Right cardiac atrium (tissue), 5 donors: ENCODE measurements at regions not wholly inside any gene's neighbourhood (a gene's known extent, or its start where the extent isn't known, plus 50 kb on each side); places are given as distances from the start of the nearest gene placed in this dataset.

Experiments
- ATAC-seq, 2 donors: fragments of 200-7000 bp; cut with Tn5 transposase; one replicate each; pipeline versions ENCODE4 v1.8.0 to v1.9.1; 2020; ENCODE audit warnings: moderate library complexity in 2 of 2, mild to moderate bottlenecking in 1 of 2
- DNase-seq, 3 donors: peaks; one replicate each; pipeline ENCODE4 v3.0.0-alpha.2; 2020
- H3K27ac ChIP-seq: one replicate; pipeline ENCODE4 v1.5.1; 2013; ENCODE audit warnings: mild to moderate bottlenecking, low read length, control low read depth, moderate library complexity
- H3K27me3 ChIP-seq: one replicate; pipeline ENCODE4 v1.6.1; 2013; ENCODE audit not compliant: control insufficient read depth, insufficient read depth
- H3K4me1 ChIP-seq: one replicate; pipeline ENCODE4 v1.6.1; 2013; ENCODE audit warnings: low read length; ENCODE audit not compliant: control insufficient read depth, insufficient read depth
- H3K4me3 ChIP-seq: one replicate; pipeline ENCODE4 v1.5.1; 2013; ENCODE audit warnings: low read length, control low read depth
- H3K9me3 ChIP-seq: one replicate; pipeline ENCODE4 v1.6.1; 2013; ENCODE audit warnings: low read length; ENCODE audit not compliant: control insufficient read depth
- WGBS: extraction: QIAGEN DNeasy Blood & Tissue Kit; methylation state at CpG from one replicate; pipeline ENCODE4 v1.1.7; 2013; 5-methylcytosine and 5-hydroxymethylcytosine counted together
- intact Hi-C, 4 donors: fragments of 100-400 bp; cut with DNase I; formaldehyde crosslinking; loops; one replicate each; pipeline versions ENCODE4 v1.11.0 to v1.14.0; 2022 to 2023
- donor health status: healthy with polysubstance abuse.
- donor health status: DM: no; HTN: yes; CAD: no.
- donor health status: DM: no; HTN: no; CAD: no.
- donor health status: DM: no; HTN: yes; CAD: no; lungs with severe emphysema.
- donor health status: DM: yes; HTN: yes; CAD: no.

- DNase-seq (no peak), ATAC-seq (no peak)
- Histone ChIP-seq H3K9me3 (no peaks in the 10 kb centered on the region), H3K4me1 (no peaks in the 10 kb centered on the region), H3K4me3 (no peak overlapping the region), H3K27ac (no peak overlapping the region), H3K27me3 (peaks cover 2% of the 10 kb centered on the region)
- intact Hi-C loops = loop anchor here in 1 of 4 donors (10.0 kb wide), 1 partner anchor 96 kb away; no protein-coding TSS in a partner anchor
- WGBS = 80% methylated on average over 5 of the region's 5 CpGs
Observed at GRCh38 chr22:19590696-19591095, 66.5 kb upstream of the CLDN5 start.

- ATAC-seq (no peak), DNase-seq (no peak)
- no peak overlapping the region for H3K27ac ChIP-seq
- no peak overlapping the region for H3K4me3 ChIP-seq
- 46% methylated on average over 2 of the region's 2 CpGs for WGBS
- intact Hi-C loops = loop anchor here in 1 of 4 donors (10.0 kb wide), 1 partner anchor 97 kb away; no protein-coding TSS in a partner anchor
- no peaks in the 10 kb centered on the region for H3K4me1 ChIP-seq
- H3K9me3 ChIP-seq = no peaks in the 10 kb centered on the region
- H3K27me3 ChIP-seq = peaks cover 2% of the 10 kb centered on the region
Observed at GRCh38 chr22:19591568-19591967, 67.4 kb upstream of the CLDN5 start.

GRCh38 chr22:19592464-19592863, 68.3 kb upstream of the CLDN5 start:
- Histone ChIP-seq H3K9me3 (no peaks in the 10 kb centered on the region), H3K27me3 (peaks cover 2% of the 10 kb centered on the region), H3K4me1 (no peaks in the 10 kb centered on the region), H3K27ac (no peak overlapping the region), H3K4me3 (no peak overlapping the region)
- DNase-seq (no peak), ATAC-seq (no peak)
- intact Hi-C loops = loop anchor here in 1 of 4 donors (10.0 kb wide), 1 partner anchor 98 kb away; no protein-coding TSS in a partner anchor
- 94% methylated on average over 4 of the region's 4 CpGs for WGBS

GRCh38 chr22:19593991-19594569, 69.9 kb upstream of the CLDN5 start:
- intact Hi-C loops = loop anchor here in 1 of 4 donors (10.0 kb wide), 1 partner anchor 99 kb away; no protein-coding TSS in a partner anchor
- DNase-seq = no peak

GRCh38 chr22:19595532-19595931, 71.3 kb upstream of the CLDN5 start:
- Histone ChIP-seq H3K9me3 (no peaks in the 10 kb centered on the region), H3K4me3 (no peak overlapping the region), H3K27me3 (no peaks in the 10 kb centered on the region), H3K4me1 (no peaks in the 10 kb centered on the region), H3K27ac (no peak overlapping the region)
- DNase-seq (no peak), ATAC-seq (no peak)
- intact Hi-C loops = loop anchor here in 1 of 4 donors (10.0 kb wide), 1 partner anchor 101 kb away; no protein-coding TSS in a partner anchor
- WGBS = 87% methylated on average over 7 of the region's 7 CpGs

More at GRCh38 chr22:19593991-19594569, 69.9 kb upstream of the CLDN5 start:
- Histone ChIP-seq H3K9me3 (no peaks in the 10 kb centered on the region), H3K4me1 (no peaks in the 10 kb centered on the region), H3K27ac (no peak overlapping the region), H3K27me3 (peaks cover 2% of the 10 kb centered on the region), H3K4me3 (no peak overlapping the region)
- WGBS = 56% methylated on average over 7 of the region's 7 CpGs
- no peak for ATAC-seq

GRCh38 chr22:19596680-19597398, 72.6 kb upstream of the CLDN5 start:
- Histone ChIP-seq H3K4me3 (no peak overlapping the region), H3K27ac (no peak overlapping the region), H3K27me3 (no peaks in the 10 kb centered on the region), H3K4me1 (no peaks in the 10 kb centered on the region), H3K9me3 (no peaks in the 10 kb centered on the region)
- 77% methylated on average over 20 of the region's 20 CpGs for WGBS
- intact Hi-C loops = loop anchor here in 1 of 4 donors (10.0 kb wide), 1 partner anchor 102 kb away; no protein-coding TSS in a partner anchor
- ATAC-seq = no peak
- no peak for DNase-seq

GRCh38 chr22:19597399-19597735, 73.2 kb upstream of the CLDN5 start:
- intact Hi-C loops = loop anchor here in 1 of 4 donors (10.0 kb wide), 1 partner anchor 103 kb away; no protein-coding TSS in a partner anchor
- no peak for DNase-seq
- Histone ChIP-seq H3K4me3 (no peak overlapping the region), H3K4me1 (no peaks in the 10 kb centered on the region), H3K27me3 (no peaks in the 10 kb centered on the region), H3K27ac (no peak overlapping the region), H3K9me3 (no peaks in the 10 kb centered on the region)
- 68% methylated on average over 7 of the region's 7 CpGs for WGBS
- no peak for ATAC-seq

GRCh38 chr22:19598054-19598855, 74.0 kb upstream of the CLDN5 start:
- intact Hi-C loops = loop anchor here in 1 of 4 donors (10.0 kb wide), 1 partner anchor 103 kb away; no protein-coding TSS in a partner anchor
- Histone ChIP-seq H3K4me1 (no peaks in the 10 kb centered on the region), H3K27ac (no peak overlapping the region), H3K4me3 (no peak overlapping the region), H3K27me3 (no peaks in the 10 kb centered on the region), H3K9me3 (no peaks in the 10 kb centered on the region)
- no peak for DNase-seq
- ATAC-seq = peak; percentile 31 to 81
- WGBS = 60% methylated on average over 10 of the region's 10 CpGs

GRCh38 chr22:19599004-19599403, 74.8 kb upstream of the CLDN5 start:
- intact Hi-C loops = loop anchor here in 1 of 4 donors (10.0 kb wide), 1 partner anchor 104 kb away; no protein-coding TSS in a partner anchor
- no peak overlapping the region for H3K4me3 ChIP-seq
- no peak for DNase-seq
- H3K4me1 ChIP-seq = no peaks in the 10 kb centered on the region
- no peak overlapping the region for H3K27ac ChIP-seq
- H3K27me3 ChIP-seq = no peaks in the 10 kb centered on the region
- H3K9me3 ChIP-seq = no peaks in the 10 kb centered on the region
- ATAC-seq = no peak
- 91% methylated on average over 5 of the region's 5 CpGs for WGBS

GRCh38 chr22:19599626-19600243, 75.5 kb upstream of the CLDN5 start:
- DNase-seq (no peak), ATAC-seq (no peak)
- Histone ChIP-seq H3K9me3 (no peaks in the 10 kb centered on the region), H3K4me3 (no peak overlapping the region), H3K27me3 (no peaks in the 10 kb centered on the region), H3K4me1 (no peaks in the 10 kb centered on the region), H3K27ac (no peak overlapping the region)
- intact Hi-C loops = loop anchor here in 1 of 4 donors (10.0 kb wide), 1 partner anchor 105 kb away; no protein-coding TSS in a partner anchor
- 73% methylated on average over 12 of the region's 12 CpGs for WGBS
